ENCODE measurements at regions not wholly inside any gene's neighbourhood (a gene's known extent, or its start where the extent isn't known, plus 50 kb on each side); places are given as distances from the start of the nearest gene placed in this dataset.

- H3K4me3 ChIP-seq (ENCODE audit: low read depth, low read length), result no peak overlapping the region
- no peak for TF ChIP-seq CTCF (IDR thresholded peaks at IDR 0.05; ENCODE audit: insufficient read depth, low read length)
- no peak for DNase-seq (ENCODE audit: low read depth)
These were observed 125.3 kb upstream of the RUNX3 start for GRCh38 chr1:25055324-25055780.

DNA sequence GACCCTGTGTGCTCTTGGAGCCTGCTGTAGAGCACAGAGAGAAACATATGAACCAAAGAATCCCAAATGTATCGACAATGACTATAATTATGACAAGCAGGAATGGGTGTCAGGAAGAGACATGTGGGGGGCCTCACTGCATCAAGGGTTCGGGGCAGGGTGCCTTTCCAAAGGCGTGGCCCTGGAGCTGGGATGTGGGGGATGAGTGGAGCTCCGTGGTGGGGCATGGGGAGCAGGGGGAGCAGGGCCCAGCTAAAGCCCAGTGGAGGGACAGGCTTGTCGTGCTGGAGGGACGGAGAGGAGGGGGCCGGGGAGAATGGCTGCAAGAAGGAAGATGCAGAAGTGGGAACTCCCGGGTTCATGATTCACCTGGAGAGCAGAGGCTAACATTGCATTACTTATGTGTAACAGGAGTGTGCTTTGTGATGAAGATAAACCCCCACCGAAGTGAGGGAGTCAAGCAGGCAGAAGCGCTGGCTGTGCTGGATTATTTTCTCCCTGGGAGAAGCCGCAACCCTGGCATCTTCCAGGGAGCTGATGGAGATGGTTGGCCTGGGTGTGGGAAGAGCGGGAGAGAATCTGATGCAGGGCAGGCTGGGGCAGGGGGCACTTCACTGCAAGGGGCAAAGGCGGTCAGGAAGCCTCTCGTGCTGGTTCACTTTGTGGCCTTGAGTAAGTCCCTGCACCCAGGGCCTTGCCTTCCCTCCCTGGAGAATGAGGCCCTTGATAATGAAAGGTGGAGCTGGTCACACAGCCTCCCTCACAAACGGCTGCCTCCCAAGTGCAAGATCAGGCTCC lies 124.6 kb upstream of the RUNX3 start:
- H3K4me3 ChIP-seq (ENCODE audit: low read depth, low read length), result no peak overlapping the region
- no peak for DNase-seq (ENCODE audit: low read depth)
- no peak for TF ChIP-seq CTCF (IDR thresholded peaks at IDR 0.05; ENCODE audit: insufficient read depth, low read length)

- no peak for DNase-seq (ENCODE audit: low read depth)
- no peak for TF ChIP-seq CTCF (IDR thresholded peaks at IDR 0.05; ENCODE audit: insufficient read depth, low read length)
- no peak overlapping the region for H3K4me3 ChIP-seq (ENCODE audit: low read depth, low read length)
These were observed 123.6 kb upstream of the RUNX3 start for GRCh38 chr1:25053576-25054250.

GRCh38 chr1:25051906-25052305 lies 121.8 kb upstream of the RUNX3 start:
- DNase-seq (ENCODE audit: low read depth), result no peak

GRCh38 chr1:25051504-25051903 lies 121.4 kb upstream of the RUNX3 start:
- no peak overlapping the region for H3K4me3 ChIP-seq (ENCODE audit: low read depth, low read length)
- no peak for DNase-seq (ENCODE audit: low read depth)
- TF ChIP-seq CTCF (IDR thresholded peaks at IDR 0.05; ENCODE audit: insufficient read depth, low read length), result no peak

More at GRCh38 chr1:25051906-25052305, 121.8 kb upstream of the RUNX3 start:
- no peak overlapping the region for H3K4me3 ChIP-seq (ENCODE audit: low read depth, low read length)
- TF ChIP-seq CTCF (IDR thresholded peaks at IDR 0.05; ENCODE audit: insufficient read depth, low read length), result no peak

GRCh38 chr1:25050165-25050564 lies 120.1 kb upstream of the RUNX3 start:
- TF ChIP-seq CTCF (IDR thresholded peaks at IDR 0.05; ENCODE audit: insufficient read depth, low read length), result no peak
- H3K4me3 ChIP-seq (ENCODE audit: low read depth, low read length), result no peak overlapping the region
- no peak for DNase-seq (ENCODE audit: low read depth)

Measured in fibroblast of the aortic adventitia (primary cell).